OCI-LY3 (cell line): ENCODE measurements at regions not wholly inside any gene's neighbourhood (a gene's known extent, or its start where the extent isn't known, plus 50 kb on each side); places are given as distances from the start of the nearest gene placed in this dataset.

ENCODE experiments used
- H2AFZ ChIP-seq: fragments of 200-600, 300-600 bp; shearing (Covaris generic); 2 replicates; pipeline ENCODE4 v1.6.0; 2014; ENCODE audit warnings: antibody characterized with exemption, low read depth, low read length
- H3K27ac ChIP-seq: fragments of 200-600, 300-600 bp; sonication (generic); 2 replicates; pipeline ENCODE4 v1.5.1; 2014; ENCODE audit warnings: mild to moderate bottlenecking, low read length, moderate library complexity, mixed read lengths
- H3K27me3 ChIP-seq: fragments of 200-600, 300-600 bp; sonication (generic); 2 replicates; pipeline ENCODE4 v1.6.1; 2014; ENCODE audit warnings: low read depth, low read length, mixed read lengths
- H3K36me3 ChIP-seq: fragments of 200-600, 300-600 bp; sonication (generic); replicated peaks from 2 replicates; pipeline ENCODE3; 2014; ENCODE audit warnings: low read depth, low read length, mixed read lengths
- H3K4me1 ChIP-seq: fragments of 300-600, 200-600 bp; sonication (generic); 2 replicates; pipeline ENCODE4 v1.6.1; 2014; ENCODE audit warnings: low read length, mixed read lengths
- H3K4me2 ChIP-seq: fragments of 200-600, 300-600 bp; sonication (generic); 2 replicates; pipeline ENCODE4 v1.6.1; 2014; ENCODE audit warnings: low read length, mixed read lengths
- H3K4me3 ChIP-seq: fragments of 300-600, 200-600 bp; sonication (generic); 2 replicates; pipeline ENCODE4 v1.5.1; 2014; ENCODE audit warnings: antibody characterized with exemption, mild to moderate bottlenecking, low read length, moderate library complexity
- H3K79me2 ChIP-seq: fragments of 300-600, 200-600 bp; shearing (Covaris generic); 2 replicates; pipeline ENCODE4 v1.6.1; 2014; ENCODE audit warnings: mild to moderate bottlenecking, low read length, mixed read lengths
- H3K9ac ChIP-seq: fragments of 300-600, 200-600 bp; shearing (Covaris generic); 2 replicates; pipeline ENCODE4 v1.6.0; 2014; ENCODE audit warnings: mild to moderate bottlenecking, low read length, moderate library complexity
- H3K9me3 ChIP-seq: fragments of 200-600, 300-600 bp; shearing (Covaris generic); 2 replicates; pipeline ENCODE4 v1.6.1; 2014; ENCODE audit warnings: low read length, mixed read lengths; ENCODE audit not compliant: insufficient read depth
- H4K20me1 ChIP-seq: fragments of 200-600, 300-600 bp; sonication (generic); 2 replicates; pipeline ENCODE4 v1.6.1; 2016; ENCODE audit warnings: low read length, mixed read lengths; ENCODE audit not compliant: insufficient read depth
- CTCF ChIP-seq: fragments of 200-600, 300-600 bp; sonication (generic); IDR thresholded peaks from 2 replicates; pipeline ENCODE4 v1.5.1; 2014; ENCODE audit warnings: antibody characterized with exemption, low read length, low read depth
- EZH2phosphoT487 ChIP-seq: fragments of 200-600 bp; shearing (Covaris generic); IDR thresholded peaks from 2 replicates; pipeline ENCODE4 v1.6.1; 2018; ENCODE audit warnings: antibody characterized with exemption, mixed run types, low read depth

- Histone ChIP-seq H3K4me3 (no peak overlapping the region), H3K36me3 (no peaks in the 10 kb centered on the region), H3K4me1 (no peaks in the 10 kb centered on the region), H3K9ac (no peak overlapping the region), H3K79me2 (no peaks in the 10 kb centered on the region), H3K9me3 (no peaks in the 10 kb centered on the region), H3K4me2 (no peak overlapping the region), H4K20me1 (no peaks in the 10 kb centered on the region), H3K27ac (no peak overlapping the region), H2AFZ (no peak overlapping the region), H3K27me3 (no peaks in the 10 kb centered on the region)
- TF ChIP-seq EZH2phosphoT487 (no peak), CTCF (no peak)
Measured at GRCh38 chr22:48513446-48513845, 1314.2 kb downstream of the BRD1 start.

GRCh38 chr22:48511781-48512327 is 1315.8 kb downstream of the BRD1 start:
- H3K4me2 ChIP-seq, result no peak overlapping the region
- H3K9me3 ChIP-seq, result no peaks in the 10 kb centered on the region
- TF ChIP-seq CTCF (no peak), EZH2phosphoT487 (no peak)
- H3K27me3 ChIP-seq, result no peaks in the 10 kb centered on the region
- H3K4me1 ChIP-seq, result no peaks in the 10 kb centered on the region
- no peak overlapping the region for H3K9ac ChIP-seq
- no peaks in the 10 kb centered on the region for H3K36me3 ChIP-seq
- no peaks in the 10 kb centered on the region for H4K20me1 ChIP-seq
- H2AFZ ChIP-seq, result no peak overlapping the region
- H3K4me3 ChIP-seq, result no peak overlapping the region
- no peak overlapping the region for H3K27ac ChIP-seq
- H3K79me2 ChIP-seq, result no peaks in the 10 kb centered on the region

GRCh38 chr22:48511211-48511610 is 1316.5 kb downstream of the BRD1 start:
- H3K9ac ChIP-seq, result no peak overlapping the region
- no peaks in the 10 kb centered on the region for H3K4me1 ChIP-seq
- no peaks in the 10 kb centered on the region for H4K20me1 ChIP-seq
- H3K9me3 ChIP-seq, result no peaks in the 10 kb centered on the region
- TF ChIP-seq EZH2phosphoT487, result no peak
- no peak for TF ChIP-seq CTCF
- no peaks in the 10 kb centered on the region for H3K36me3 ChIP-seq
- no peak overlapping the region for H3K4me3 ChIP-seq
- H3K27me3 ChIP-seq, result no peaks in the 10 kb centered on the region
- no peaks in the 10 kb centered on the region for H3K79me2 ChIP-seq
- H3K4me2 ChIP-seq, result no peak overlapping the region
- no peak overlapping the region for H2AFZ ChIP-seq
- H3K27ac ChIP-seq, result no peak overlapping the region

- Histone ChIP-seq H3K36me3 (no peaks in the 10 kb centered on the region), H3K27ac (no peak overlapping the region), H3K9ac (no peak overlapping the region), H3K27me3 (no peaks in the 10 kb centered on the region), H3K79me2 (no peaks in the 10 kb centered on the region), H2AFZ (no peak overlapping the region), H3K4me1 (no peaks in the 10 kb centered on the region), H3K4me3 (no peak overlapping the region), H3K9me3 (no peaks in the 10 kb centered on the region), H3K4me2 (no peak overlapping the region), H4K20me1 (no peaks in the 10 kb centered on the region)
- TF ChIP-seq EZH2phosphoT487, result no peak
- TF ChIP-seq CTCF, result no peak
Measured at GRCh38 chr22:48510599-48510998, 1317.1 kb downstream of the BRD1 start.
